ENCODE measurements at regions not wholly inside any gene's neighbourhood (a gene's known extent, or its start where the extent isn't known, plus 50 kb on each side); places are given as distances from the start of the nearest gene placed in this dataset.

DNA sequence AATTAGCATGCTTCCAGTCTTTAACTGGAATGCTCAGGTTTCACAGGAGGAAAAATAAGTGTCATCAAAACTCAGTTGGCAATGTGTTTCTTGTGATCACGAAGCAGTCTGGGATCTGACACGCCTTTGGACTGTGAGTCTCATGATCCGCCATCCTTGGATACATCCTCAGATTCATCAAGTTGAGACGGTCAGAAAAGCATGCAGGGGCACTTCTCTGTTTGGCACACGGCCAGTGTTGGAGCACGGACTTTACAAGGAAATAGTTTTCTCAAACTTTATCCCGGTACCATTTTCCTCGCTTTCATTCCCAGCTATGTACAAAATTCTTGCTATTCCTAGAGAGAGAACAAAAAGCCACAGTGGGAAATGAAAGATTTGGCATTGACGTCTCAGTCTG is 88.4 kb upstream of the PARP11 start:
- no peak for DNase-seq (ENCODE audit: low spot score)

DNA sequence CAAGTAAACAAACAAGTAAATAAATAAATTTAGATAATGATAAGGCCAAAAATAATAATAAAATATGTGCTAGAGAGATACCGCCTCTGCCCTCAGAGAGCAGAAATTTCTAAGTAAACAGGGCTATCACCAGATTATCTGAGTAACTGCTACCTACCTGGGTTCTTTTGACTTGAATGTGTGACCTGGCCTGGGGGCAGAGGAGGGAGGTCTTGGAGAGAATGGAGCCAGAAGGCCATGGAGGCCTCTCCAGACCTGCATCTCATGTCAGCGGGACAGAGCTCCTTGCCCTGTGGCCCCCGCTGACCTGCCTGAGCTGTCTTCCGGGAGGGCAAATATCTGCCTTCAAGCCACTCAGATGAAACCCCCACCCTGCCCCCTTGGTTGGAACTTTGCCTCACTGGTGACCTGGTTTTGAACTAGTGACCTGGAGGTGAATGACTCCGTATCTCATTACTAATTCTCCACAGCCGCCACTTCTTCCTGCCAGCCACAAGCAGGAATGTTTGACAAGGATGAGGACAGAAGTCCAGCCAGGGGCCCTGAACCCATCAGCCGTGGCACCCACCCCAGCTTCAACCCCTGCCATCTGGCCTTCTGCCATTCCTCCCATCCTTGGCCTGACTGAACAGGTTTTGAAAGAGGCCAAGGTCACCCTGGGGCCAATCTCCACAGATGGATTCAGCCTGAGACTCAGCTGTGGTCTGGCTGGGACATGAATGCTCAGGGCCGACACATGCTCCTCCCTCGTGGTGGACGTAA is 86.8 kb upstream of the PARP11 start:
- DNase-seq (ENCODE audit: low spot score) = no peak

DNA sequence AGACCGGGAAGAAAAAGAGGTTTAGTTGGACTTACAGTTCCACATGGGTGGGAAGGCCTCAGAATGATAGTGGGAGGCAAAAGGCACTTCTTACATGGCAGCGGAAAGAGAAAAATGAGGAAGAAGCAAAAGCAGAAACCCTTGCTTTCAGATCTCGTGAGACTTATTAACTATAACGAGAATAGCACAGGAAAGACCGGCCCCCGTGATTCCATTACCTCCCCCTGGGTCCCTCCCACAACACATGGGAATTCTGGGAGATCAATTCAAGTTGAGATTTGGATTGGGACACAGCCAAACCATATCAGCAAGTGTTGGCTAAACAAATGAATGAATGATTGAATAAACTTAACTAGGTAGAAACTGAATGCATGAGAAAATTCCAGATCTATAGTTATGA is 85.3 kb upstream of the PARP11 start:
- no peak for DNase-seq (ENCODE audit: low spot score)

DNA sequence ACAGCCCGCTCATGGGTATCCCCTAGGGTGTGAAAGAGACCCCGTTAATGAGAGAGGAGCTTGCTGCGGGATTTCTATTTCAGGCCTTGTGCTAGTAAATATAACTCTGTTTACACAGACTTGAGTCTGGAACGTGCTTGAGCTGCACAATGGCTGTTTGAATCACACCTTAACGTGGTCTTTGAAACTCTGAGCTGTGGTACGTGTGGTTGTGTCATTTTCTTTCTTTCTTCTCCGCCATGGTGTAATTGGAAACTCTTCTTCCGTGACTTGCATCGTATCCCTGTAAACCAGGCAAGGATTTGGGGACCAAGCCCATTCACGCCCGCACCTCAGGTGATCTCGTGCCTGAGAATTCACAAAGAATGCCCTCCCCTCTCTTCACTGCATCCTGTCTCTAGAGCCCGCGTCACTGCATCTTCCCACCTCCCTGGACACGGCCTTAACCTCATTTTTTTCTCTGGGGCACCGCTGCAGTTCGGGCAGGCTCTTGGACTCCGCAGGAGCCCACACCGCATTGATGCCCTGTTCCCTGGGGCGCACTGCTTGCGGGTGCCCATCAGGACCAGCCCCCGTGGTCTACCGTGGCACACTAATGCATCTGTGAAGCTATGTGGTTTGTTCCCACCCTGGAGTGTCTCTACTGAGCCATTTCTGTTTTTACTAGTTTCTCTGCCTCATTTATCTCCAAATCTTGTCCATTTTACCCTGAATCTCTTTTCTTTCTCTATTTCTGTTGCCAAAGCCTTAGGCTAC is 78.4 kb upstream of the PARP11 start:
- DNase-seq (ENCODE audit: low spot score) = no peak

DNA sequence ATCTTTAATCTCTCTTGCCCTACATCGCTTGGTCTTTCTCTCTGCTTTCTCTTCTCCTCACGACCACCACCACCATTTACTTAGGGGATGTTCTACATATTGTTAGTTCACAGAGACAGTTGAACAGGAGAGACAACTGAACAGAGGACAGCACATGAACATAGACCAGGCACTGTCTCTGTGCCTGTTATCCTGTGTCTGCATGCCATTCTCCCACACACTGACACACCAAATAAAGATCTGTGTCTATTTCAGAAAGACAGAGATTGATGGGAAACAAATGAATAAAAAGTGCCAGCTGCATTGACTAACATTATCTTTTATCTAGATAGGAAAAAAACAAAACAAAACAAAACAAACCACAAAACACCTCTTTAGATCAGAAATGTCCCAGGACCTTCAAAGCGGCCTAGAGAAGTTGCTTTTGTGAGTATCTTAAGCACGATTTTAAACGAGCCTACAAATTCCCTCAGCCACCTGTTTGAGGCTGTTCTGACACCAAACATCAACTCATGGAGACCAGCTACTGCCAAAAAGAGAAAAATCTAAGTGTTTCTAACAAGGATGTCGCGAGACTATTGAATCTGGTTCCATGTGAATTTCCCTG is 77.6 kb upstream of the PARP11 start:
- DNase-seq (ENCODE audit: low spot score) = no peak

DNA sequence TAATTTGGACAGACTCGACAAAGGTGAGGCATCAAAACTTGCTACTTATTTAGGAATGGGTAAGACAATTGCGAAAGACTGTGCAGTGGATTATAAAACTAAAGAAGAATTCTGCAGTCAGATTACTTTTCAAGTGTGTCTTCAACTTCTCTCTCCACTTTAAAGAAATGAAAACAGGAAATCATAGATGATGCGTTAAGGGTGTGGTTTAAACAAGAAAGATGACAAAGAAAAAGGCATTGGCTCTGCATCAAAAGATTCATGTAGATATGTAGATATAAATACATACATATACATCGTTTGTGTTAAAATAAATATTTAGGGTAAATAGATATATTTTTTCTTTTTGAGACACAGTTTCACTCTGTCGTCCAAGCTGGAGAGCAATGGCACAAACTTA is 74.6 kb upstream of the PARP11 start:
- no peak for DNase-seq (ENCODE audit: low spot score)

DNA sequence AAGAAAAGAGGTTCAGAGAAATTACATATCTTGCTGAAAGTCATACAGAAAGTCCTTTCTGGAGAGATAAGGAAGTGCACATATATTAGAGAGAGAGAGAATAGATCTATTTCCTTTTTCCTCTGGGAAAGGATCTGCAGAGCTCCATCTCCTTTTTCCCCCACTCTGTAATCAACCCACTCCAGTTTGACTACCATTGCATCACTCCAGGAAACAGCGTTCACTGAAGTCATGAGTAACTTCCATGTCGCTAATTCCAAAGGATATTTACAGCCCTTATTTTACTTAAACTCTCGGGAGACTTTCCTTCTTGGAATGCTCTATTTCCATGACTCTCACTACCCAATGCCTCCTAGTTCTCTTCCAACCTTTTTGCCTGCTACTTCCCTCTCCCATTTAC is 72.5 kb upstream of the PARP11 start:
- peak; percentile 27 for DNase-seq (ENCODE audit: low spot score)

DNA sequence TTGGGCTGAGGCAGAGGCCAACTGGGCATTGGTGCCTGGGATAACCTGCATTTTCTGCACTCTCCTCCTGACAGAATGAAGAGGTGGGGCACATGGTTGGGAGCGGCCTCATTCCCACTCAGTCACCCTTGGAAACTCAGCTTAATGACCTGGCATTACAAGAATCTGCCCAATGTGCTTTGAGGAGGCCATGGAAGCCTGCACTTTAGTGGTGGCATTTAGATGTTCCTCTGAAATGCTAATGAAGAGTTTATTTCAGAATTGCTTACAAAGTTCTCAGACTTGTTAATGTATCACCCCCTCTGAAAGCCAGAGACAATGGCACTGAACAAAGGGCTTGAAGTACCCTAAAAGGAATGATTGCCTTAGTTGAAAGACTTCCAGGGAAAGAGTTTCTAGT is 71.4 kb upstream of the PARP11 start:
- no peak for DNase-seq (ENCODE audit: low spot score)

DNA sequence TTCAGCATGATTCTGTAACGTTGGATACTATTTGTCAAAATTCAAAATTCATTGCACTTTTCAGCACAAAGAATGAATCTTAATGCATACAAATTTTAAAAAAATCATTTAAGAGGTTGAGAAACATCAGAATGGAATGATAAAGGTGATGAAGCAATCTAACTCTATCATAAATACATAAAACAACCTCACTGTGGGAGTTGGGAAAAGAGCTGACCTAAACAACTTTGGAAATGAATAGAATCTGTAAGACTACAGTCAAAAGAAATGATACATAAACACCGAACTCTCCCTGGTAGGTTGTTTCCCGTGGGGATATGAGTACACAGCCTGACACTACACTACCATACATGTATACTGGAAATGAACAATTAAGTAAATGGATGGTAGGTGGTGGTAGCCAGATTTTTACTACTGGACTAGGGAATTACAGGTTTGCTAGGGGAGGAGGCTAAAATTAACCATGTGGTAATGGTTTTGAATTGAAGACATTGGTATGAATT is 64.9 kb upstream of the PARP11 start:
- DNase-seq (ENCODE audit: low spot score) = no peak

DNA sequence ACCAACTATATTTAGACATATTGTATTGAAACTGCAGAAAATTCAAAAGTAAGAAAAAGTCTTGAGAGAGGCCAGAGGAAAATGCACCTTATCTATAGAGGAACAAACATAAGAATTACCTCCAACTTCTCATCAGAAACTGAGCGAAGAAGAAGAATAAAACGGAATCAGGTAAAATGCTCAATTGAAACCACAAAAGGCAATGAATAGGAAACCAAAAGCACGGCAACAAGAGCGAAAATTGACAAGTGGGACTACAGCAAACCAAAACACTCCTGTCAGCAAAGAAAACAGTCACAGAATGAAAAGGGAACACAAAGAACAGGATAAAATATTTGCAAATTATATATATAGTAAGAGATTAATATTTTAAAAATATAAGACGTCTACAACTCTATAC is 61.9 kb upstream of the PARP11 start:
- DNase-seq (ENCODE audit: low spot score) = no peak

DNA sequence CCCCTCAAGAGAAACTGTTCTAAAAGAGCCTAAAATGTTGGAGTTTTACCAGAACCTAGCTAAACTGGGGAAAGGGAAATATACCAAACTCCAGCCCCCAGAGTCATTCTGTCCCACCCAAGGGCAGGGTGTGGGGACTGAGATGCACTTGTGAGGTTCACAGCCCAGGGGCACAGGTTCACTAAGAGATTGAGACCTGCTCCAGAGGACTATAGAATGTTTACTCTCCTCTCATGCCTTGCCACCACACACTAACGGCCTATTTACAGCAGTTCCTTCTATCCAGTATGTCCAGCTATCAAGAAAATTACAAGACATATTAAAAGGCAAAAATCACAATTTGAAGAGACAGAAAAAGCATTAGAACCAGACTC is 60.6 kb upstream of the PARP11 start:
- DNase-seq (ENCODE audit: low spot score) = no peak

DNA sequence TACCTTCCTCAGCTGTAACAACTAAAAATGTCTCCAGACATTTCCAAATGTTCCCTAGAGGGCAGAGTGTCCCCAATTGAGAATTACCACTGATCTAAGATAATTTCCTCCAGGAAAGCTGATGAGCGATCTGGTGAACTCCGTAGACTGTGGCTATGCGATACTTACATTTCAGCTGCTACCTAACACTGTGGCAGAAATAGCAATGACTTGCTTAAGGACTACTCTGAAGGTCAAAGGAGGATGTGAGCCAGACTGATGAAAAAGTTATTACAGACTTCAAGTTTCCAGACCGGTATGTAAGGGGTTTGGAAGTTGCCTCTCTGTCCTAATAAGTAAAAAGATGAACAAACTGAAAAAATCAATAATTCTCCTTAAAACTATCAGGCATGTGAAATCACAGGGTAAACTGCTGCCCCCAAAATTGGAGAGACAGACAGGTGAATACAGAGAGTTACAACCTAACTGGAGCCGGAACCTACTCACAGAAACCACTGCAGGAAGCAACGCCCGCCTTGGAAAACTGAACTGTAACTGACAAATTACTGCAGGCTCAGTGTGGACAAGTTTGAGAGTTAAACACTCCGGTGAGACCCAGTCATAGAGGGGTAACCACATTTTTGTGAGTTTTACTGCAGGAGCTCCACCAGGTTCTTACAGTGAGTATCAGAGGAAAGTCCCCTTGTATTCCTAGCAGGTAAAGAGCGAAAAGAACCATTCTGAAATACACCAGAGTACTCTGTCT is 60.0 kb upstream of the PARP11 start:
- DNase-seq (ENCODE audit: low spot score) = no peak

DNA sequence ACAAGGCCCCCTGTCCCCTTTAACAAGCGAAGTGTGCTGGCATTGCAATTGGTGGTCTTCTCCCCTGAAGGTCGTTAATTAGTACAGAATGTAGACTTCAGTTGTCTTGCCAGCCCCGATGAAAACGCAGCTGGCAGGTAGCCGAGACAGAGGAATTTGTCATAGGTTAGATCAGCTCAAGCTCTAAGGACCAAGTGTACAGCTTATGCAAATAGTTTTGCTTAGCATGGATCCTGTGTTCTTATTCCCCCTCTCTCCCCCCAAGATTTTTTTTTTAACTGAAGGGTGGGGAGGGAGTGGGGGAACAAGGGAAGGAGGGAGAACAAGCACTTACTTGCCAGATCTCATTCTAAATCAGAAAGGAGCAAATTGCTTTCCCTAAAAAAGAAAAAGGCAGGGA is 58.6 kb upstream of the PARP11 start:
- DNase-seq (ENCODE audit: low spot score) = no peak

DNA sequence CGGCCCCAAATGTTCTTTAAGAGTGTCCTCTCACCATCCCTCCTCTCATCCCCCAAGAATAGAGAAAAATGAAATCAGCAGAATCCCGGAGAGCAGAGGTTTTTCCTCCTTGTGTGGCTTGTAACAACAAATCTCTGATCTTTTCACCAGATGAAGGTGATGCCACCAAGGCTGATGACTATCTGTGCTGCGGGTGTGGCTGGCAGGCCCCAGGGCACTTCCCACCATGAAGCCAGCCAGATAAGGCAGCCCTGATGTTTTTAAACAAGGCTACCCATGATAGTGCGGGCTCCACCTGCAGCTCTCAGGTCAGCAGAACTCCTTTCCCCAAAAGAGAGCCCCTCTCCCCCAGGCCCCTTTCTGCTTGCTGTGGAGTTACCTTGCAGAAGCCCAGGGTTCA is 58.0 kb upstream of the PARP11 start:
- no peak for DNase-seq (ENCODE audit: low spot score)

DNA sequence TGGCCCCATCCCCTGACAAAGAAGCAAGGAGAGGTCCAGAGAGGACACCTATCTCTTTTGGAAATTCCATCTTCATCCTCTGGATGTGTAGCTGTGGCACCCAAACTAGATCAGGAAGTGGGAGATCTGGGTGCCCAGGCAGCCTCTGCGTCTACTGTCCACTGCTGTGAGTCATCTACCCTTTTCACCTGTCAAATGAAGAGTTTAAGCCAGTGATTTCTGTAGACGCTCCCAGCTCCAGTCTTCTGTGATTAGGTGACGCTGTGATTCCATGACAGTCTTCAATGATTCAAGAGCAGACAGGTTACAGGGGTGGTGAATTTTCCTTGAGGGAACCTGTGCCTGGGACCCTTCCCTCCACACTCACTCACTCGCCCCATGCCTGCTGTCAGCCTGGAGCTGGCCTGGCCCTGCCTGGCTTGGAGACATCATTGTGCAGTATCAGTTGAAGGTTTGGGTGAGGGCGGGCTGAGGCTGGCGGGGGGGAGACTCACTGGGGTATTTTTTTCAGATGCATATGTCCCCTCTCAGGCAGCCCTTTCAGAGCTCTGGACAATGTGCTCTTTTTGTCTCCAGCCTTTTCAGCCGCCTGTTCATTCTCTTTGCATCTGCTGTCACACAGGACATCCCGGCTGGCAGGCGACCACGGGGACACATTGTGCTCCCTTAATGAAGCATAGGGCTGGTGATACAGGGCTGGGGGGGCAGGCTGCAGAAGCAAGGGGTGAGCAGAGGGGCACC is 56.8 kb upstream of the PARP11 start:
- DNase-seq (ENCODE audit: low spot score) = no peak

DNA sequence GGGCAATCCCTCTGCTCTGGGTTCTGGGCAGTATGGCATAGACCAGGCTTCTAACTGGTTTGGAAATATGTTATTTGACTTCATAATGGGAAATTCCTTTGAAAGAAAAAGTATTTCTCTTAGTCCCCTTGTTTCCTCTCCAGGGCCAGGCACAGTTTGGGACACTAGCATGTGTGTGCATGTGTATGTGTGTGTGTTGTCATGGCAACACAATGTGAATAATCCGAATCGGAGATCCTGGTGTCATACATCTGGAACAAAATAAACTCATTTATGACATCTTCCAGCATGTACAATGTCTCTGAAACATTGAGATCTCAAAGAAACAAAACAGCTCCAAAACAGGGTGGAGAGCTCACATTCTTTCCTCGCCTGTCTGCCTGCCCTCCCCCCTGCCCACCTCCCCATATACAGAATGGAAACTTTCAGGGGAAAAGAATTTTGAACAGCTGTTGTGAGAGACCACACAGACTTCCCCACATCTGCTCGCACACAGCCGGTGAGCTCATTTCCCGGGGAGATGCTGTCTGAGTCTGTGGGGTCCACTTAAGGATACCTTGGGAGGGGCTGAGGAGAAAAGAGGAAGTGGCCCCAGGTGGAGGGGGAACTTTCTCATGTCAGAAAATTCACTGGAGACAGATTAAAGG is 55.5 kb upstream of the PARP11 start:
- DNase-seq (ENCODE audit: low spot score) = peak; percentile 2

DNA sequence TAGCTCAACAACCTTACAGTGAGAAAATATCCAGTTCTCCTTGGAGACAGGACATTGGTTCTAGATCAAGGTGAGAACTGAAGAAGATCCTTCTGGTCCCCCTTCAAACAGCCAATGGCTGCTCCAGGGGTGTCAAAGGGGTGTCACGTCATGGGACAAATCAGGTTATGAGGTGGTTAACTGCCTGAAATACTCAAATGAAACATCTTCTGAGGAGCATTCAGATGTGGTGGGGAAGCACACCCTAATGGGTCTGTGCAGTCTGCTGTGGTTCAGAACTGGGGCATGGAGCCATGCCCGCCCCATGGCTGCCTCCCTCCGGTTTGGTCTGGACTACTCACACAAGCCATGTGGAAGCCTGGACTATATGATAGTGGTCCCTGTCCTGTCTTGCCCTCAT is 52.4 kb upstream of the PARP11 start:
- DNase-seq (ENCODE audit: low spot score) = no peak

DNA sequence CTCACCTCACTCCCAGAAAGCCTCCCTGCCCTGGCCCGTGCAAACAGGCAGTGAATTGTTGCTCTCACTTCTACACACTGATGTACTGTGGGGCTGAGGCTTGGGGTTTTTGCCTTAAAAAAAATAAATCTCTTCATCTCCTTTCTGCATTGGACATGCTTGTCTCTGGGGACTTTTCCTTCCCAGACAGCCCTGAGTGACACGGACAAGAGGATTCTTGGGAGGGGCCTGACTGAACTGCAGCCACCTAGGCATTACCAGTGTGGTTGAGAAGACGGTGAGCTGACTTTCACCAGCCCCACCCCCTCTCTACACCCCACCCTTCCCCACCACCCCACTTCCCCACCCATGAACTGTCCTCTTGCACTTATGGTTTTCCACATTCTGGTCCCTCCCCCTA is 51.6 kb upstream of the PARP11 start:
- no peak for DNase-seq (ENCODE audit: low spot score)

DNA sequence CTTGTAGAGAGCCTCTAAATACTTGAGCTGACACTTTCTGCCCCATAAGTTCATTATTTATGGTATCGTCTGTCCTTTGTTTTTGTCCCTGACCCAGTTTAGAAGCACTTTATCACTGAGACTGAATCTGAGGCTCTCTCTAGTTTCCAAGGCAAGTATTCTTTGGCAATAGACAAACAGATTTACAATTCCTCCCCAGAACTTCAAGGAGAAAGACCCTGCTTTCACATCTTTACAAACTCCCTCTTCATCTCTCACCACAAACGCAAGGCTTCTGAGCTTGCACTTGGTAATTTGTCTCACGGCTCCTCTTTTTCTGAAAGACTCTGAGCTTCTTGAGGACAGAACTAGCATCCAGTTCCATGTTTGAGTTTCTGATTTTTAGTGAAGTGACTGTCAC is 49.8 kb upstream of the PARP11 start:
- no peak for DNase-seq (ENCODE audit: low spot score)

All from kidney capillary endothelial cell (primary cell).